Fibroblast of skin of left biceps (primary cell): ENCODE measurements at regions not wholly inside any gene's neighbourhood (a gene's known extent, or its start where the extent isn't known, plus 50 kb on each side); places are given as distances from the start of the nearest gene placed in this dataset.
A peak's percentile ranks its signal among the peaks of the same experiment; 100 is the strongest.
"Not testable (repeated sequence)": the region's sequence is repeated elsewhere in the genome, so short reads cannot be mapped to it uniquely, and the experiment has no call there.

Experiments
- DNase-seq, 2 experiments: peaks; one replicate each; pipeline ENCODE4 v3.0.0-alpha.2; 2013; ENCODE audit warnings: low read depth in 2 of 2

DNA sequence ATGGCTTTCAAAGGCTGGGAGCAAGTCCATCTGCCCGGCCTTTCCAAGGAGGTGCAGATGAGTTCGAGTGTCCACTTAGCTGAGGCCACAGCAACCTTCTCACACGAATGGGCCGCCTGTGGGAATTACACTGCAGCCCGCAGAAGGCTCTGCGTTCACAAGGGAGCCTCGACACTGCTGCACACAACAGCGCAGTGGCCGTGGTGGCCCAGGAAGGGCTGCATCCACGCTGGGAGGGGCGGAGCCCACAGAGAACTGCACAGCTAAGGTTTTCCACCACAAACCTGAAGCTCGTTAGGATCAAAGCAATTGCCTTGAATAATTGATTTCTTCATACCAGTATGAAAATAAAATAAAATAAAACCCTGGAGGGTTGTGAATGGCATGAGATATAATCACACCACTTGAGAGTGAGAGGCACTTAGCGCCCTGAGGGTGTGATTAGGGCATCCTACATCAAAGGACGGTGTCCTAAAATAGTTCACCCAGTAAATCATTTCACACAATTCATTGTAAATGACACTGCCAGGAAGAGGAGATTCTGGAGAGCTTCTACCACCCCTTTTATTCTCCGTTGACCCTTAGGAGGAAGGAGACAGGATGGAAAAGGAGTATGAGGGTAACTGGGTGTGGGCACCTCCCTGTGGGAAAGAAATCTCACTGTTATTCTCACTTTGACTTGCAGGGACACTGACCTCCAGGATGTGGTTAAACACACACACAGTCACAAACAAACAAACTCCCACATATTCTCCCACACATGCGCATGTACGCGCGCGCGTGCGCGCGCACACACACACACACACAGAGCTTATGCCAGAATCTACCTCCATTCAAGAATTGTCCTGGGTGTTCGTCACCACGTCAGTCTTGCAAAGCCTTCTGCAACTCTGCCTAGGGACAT is 256.6 kb upstream of the ID2 start:
- DNase-seq, result no peak

DNA sequence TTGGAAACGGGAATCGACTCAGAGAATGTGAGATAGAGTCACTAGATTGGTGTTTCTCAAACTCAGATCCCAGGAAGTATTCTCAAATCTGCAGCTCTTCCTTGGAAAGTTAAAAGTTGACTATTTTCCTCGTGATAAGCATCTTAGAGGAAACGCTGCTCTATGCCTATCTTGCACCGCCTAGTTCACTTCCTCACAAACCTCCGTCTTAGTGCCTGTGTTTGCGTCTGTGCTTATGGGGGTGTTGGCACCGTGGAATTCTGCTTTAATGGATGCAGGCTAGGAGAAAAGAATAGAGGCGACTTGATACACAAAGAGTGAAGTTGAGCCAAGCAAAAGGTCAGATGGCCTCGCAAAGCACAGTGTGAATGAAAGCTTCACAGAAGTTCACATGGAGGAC is 255.3 kb upstream of the ID2 start:
- no peak for DNase-seq

DNA sequence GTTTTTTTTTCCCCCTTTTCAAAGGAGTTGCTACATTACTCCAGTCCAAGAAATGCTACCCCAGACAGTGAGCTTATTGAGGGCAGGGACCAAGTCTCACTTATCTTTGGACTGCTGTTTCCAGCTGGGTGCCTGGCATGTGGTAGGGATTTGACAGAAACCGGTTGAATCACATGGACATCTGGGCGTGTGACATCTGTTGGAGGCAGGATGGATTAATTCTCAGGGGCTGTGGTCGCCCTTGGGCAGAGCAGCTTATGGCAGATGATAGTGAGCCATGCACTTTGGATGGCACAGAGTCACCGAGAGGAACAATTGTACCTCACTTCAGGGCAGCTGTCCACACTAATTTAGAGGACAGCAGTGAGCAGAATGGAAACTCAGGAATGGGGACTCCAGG is 254.6 kb upstream of the ID2 start:
- DNase-seq, result no peak

DNA sequence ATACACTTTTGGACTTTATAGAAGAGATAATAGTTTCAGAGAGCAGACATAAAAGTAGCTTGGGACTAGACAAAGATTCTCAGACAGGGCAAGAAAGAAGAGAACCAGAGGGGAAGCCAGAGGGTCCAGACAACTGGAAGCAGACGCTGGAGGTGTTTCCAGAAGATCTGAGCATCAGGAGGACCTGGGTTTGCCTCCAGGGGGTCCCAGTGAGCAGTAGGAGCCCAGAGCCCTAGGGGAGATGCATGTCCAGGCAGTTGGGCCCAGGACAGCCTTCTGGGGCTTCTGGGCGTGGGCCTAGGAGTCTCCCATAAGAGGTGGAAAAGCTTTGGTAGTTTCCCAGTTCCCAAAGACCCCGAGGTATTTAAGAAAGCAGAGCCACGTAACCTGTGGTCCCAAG is 251.2 kb upstream of the ID2 start:
- DNase-seq, result no peak

DNA sequence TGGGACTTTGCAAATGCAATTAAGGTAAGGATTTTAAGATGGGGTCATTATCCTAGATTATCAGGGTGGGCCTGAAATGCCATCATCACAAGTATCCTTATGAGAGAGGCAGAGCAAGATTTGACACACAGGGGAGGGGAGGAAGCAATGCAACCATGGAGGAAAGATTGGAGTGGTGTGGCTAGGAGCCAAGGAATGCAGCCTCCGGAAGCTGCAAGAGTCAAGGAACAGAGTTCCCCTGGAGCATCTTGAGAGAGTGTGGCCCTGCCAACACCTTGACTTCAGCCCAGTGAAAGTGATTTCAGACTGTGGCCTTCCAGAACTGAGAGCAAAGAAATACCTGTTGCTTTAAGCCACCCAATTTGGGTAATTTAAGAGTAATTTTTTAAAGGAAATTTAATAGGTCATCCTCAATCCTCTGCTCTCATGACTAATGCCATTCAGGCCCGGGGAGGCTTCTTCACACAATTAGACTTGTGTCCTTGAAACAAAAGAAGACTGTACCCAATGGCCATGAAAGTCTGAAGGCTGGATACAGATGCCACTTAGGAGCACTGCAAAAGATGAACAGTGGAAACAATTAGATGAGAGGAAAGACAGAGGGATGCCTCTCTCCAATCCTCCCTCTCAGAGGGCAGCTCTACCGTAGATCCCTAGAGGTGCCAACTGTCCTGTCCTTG is 250.3 kb upstream of the ID2 start:
- DNase-seq, result no peak

DNA sequence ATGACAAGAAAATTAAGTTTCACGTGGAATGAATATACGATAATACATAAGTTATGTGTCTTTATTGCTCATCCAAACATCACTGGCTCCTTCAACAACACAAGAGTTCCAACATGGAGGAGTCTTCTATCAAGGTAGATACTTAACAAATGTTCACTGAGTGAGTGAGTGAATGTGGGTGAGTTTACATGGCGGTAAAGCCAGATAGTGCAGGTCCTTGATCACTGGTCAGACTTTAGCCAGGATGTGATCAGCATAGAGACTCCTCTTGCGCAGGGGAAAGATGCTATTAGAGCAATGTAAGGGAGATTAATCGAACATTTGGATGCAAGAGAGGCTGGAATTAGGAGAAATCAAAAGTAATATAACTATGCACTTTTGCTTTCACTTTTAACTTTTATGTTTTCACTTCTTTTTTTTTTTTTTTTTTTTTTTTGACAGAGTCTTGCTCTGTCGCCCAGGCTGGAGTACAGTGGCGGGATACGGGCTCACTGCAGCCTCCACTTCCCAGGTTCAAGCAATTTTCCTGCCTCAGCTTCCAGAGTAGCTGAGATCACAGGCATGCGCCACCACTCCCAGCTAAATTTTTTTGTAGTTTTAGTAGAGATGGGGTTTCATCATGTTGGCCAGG is 249.0 kb upstream of the ID2 start:
- no peak for DNase-seq

DNA sequence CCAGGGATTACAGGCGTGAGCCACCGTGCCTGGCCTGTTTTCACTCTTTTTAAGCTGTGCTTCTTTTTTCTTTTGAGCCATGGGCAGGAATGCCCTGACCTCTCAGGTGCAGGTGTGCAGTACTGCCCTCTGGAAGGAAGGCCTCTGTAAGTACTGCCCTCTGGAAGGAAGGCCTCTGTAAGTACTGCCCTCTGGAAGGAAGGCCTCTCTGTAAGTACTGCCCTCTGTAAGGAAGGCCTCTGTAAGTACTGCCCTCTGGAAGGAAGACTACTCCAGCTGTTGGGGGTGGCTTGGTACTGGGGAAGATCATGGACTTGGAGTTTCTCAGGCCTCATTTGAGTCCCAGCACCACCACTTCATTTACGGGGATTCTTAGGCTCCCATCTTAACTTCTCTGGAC is 248.5 kb upstream of the ID2 start:
- no peak for DNase-seq

DNA sequence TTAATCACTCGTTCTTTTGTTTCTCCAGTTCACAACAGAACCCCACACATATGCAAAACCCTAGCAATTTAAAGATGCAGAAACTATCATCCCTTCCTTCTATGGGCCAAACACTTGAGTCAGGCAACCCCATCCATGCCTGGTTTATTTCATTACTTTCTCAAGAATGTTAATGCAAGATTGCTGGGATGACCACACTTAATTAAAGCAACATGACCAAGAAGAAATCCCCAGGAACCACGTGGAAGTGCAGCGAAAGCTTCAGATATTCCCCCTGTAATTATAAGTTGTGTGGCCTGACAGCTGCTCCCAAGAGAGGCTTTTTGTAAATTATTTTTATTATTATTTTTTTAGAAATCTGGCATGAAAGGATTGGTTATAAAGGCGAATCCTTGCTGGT is 246.2 kb upstream of the ID2 start:
- peak; percentile 66 to 72 for DNase-seq

DNA sequence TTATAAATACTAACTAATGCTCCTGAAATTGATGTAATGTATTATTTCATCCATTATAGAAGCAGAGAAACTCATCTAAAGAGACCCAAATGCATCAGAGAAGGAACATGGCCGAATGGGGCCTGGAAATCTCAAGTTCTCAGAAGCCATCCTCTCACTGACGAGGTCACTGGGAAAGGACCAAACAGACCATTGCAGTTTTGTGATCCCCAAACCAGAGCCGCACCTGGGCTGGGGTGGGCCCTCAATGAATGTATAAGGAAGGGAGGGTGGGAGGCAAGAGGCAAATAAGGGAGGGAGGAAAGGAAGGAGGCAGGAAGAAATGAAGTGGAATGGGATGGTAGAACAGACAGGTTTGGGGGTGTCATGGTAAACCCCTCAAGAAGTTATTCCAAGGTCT is 245.3 kb upstream of the ID2 start:
- no peak for DNase-seq

DNA sequence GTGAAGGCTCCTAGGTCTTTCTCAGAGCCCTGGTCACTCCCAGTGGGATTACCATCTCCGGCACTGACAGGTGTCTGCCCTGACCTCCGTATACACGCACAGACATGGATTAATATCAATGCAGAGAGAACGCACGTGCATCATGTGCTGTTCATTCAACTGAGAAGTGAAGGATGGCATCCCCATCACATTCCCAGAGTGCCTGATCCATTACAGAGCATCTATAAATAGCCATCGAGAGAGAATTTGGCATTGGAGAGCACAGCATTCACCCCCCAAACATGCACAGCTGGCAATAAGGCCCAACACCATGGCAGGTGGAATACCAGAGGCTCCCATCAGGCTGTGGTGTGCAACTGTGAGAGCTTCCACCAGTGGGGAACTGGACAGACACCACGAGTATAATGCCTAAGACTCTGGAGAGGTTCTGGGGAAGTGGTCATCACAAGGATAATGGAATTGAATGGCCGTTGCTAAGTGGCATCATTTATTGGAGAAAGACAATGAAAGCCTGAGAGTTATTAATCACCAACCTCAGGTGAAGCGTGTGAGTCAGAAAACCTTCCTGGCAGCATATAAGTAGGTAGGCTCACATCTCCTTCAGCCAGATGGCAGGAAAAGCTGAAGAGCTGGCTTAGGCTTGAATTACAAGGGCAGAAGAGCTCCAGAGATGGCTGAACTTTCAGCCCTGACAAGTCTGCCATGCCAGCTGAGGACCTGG is 244.5 kb upstream of the ID2 start:
- no peak for DNase-seq

DNA sequence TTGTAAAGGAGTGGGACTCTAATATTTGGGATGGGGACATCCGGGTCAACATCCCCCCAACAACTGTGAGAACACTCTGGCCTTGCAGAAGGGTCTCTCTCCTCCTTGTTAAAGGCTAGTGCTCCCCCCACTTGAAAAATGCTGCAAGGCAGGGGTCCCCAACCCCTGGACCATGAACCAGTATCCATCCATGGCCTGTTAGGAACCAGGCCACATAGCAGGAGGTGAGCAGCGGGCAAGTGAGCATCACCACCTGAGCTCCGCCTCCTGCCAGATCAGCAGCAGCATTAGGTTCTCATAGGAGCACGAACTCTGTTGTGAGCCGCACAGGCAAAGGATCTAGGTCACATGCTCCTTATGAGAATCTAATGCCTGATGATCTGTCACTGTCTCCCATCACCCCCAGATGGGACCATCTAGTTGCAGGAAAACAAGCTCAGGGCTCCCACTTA is 243.9 kb upstream of the ID2 start:
- DNase-seq, result no peak

DNA sequence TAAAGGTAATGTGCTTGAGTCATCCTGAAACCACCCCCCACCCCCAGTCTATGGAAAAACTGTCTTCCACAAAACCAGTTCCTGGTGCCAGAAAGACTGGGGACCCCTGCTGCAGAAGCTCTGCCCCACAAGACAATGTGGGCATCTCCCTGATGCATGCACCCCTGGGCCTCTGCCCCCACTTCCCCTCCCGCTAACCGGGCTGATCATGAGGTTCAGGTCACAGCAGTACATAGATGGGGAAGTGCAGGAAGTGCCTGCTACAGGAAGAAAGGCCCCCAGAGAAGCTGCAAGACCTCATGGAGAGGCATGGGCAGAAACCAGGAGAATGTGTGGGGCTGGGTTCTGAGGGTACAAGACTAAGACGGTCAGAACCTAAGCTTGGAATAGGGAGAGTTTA is 243.4 kb upstream of the ID2 start:
- DNase-seq, result no peak

DNA sequence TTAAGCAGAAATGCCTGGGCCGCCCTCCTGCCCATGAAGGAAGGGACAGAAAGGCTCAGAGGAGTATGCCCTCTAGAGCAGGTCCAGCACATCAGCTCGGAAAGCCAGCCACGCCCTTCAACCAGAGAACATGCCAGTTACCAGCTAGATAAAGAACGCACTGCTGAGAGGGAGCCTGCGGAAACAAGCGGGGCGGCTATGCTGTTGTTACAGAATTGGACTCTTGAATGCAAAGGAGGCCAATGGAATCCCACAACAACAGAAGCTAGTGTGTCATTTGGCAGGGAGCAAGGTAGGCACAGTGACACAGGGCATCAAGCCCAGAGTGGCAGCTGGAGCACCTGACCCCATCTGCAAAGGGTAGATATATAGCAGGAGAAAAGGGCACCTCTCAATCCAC is 242.9 kb upstream of the ID2 start:
- no peak for DNase-seq

DNA sequence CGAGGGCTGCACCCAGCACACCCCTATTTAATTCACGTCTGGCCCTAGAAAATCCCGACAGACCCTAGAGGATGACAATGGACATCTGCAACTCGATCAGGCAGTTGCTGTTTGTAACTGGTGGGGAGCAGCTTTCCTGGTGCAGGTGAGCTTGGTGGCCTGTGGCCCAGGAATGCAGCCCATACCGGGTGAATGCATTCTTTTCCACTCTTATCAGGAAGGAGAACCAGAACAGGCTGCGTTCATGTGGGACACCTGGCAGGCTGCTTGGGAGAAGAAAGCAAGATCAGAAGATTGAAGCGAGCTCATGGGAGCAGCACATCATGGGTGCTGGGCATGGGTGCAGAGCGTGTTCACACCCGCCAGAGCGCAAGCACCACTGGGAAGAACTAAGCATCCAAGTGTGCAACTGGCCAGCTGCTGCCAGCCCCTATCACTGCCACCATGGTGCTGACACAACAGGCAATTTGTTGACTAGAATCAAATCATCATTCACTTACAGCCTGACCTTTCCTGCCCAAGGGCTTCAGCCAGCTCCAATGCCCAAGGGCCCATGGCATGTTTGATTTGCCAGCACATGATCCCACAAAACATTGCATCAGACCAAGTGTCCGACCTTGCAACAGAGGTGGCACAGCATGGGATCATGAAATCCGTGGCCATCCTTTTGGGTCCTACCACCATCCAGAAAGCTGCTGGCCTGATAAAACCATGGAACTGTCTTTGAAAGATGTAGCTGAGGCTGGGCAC is 241.7 kb upstream of the ID2 start:
- DNase-seq, result no peak

DNA sequence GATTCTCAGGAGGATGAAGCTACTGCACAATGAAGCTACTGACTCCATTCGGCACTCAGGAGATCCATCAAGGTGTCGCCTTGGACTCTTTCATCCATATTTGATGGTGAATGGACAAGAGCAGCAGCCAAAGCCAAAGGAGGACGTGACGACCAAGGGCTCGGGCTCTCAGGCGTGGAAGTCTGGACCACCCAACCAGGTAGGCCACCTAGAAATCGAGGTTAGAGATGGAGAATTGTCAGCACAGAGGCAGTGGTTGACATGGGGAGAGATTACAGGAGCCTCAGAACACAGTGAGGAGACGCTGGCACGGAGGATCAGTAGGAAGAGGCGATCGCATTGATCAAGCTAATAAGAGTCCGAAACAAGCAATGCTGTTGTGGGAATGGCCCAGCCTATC is 240.5 kb upstream of the ID2 start:
- no peak for DNase-seq

DNA sequence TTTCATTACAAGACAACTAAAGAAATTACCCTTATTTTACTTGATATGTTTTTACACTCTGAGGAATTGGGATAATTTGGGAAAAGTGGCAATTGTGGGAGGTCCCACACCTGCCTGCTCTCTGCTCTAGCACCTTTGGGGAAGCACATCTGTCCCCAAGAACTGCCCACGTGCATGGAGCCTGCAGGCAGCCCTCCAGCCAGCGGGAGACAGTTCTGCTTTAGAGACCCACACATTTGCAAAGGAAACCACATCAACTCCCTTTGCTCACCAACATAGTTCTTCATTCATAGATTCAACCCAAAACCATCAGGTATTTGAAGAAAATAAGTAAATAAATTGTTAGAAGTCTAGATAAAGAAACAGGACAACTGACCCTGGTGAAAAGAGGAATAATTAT is 239.9 kb upstream of the ID2 start:
- no peak for DNase-seq

DNA sequence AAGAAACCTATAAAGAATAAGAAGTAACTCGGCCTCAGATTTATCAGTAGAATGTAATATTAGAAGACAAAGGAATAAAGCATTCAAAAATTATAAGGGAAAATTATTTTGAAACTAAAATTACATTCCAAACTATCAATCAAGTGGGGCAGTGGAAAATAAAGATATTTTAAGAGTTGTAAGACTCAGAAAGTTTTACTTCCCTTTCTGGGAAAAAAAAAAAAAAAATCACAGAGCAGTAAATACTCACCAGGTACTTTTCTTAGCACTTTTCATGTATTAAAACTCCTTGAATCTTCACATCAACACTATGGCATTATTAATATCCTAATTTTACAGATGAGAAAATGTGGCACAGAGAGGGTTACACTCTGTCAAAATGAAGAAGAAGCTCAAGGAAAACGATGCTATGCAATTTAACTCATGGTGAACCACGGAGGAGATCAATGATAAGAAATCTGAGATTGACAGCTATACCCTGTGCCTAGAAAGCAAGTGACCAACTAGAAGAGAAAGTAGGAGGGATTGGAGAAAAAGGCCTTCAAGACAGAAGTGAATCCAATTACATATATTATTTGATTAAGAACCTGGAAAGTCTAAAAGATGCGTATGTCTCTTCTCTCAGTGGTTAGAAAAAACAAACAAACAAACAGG is 238.9 kb upstream of the ID2 start:
- DNase-seq, result no peak

DNA sequence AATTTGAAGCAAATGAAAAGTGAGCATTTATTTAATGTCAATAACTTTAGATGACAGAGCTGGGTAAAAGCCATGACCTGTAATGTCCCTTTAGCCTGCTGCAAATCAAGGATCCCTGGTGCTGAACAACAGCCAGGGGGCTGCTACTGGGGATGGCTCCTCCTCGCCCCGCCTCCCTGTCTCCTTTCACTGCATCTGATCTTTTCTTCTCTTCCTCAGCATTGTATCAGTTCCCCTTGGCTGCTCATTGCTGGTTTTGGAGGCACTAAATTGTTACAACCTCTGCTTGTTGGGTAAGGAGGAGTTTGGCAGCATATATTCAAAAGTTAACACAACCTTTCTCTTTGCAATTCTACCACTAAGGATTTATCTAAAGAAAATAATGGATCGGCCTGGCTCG is 236.3 kb upstream of the ID2 start:
- no peak for DNase-seq

DNA sequence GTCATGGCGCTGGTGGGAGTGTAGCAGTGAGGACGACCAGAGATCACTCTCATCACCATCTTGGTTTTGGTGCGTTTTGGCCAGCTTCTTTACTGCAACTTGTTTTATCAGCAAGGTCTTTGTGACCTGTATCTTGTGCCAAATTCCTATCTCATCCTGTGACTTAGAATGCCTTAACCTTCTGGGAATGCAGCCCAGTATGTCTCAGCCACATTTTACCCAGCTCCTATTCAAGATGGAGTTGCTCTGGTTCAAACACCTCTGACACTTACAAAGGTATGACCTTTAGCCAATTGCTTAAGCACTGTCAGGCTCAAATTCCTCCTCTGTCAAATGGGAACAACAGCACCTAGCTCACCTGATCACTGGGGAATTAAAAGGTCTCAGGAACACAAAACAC is 235.1 kb upstream of the ID2 start:
- DNase-seq, result not testable (repeated sequence)

DNA sequence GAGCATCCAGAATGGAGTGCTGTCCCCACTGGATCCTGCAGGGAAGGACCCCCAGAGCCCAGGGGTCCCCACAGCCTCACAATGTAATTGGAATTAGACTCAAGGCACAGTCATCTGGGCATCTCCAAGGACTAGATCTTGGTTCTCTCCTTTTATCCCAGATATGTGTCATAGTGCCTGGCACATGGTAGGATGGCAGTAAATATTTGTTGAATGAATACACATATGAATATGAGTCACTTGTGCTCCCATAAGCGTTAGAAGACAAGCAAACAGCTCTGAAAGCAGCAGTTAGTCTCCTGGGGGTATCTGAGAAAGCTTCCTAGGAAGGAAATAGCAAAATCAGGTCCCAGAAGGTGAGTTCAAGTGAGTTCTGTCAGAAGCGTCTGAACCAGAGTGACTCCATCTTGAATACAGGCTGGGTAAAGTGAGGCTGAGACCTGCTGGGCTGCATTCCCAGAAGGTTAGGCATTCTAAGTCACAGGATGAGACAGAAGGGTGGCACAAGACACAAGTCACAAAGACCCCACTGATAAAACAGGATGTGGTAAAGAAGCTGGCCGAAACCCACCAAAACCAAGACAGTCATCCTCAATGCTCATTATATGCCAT is 234.1 kb upstream of the ID2 start:
- DNase-seq, result no peak
